ACHN (cell line): ENCODE measurements at regions not wholly inside any gene's neighbourhood (a gene's known extent, or its start where the extent isn't known, plus 50 kb on each side); places are given as distances from the start of the nearest gene placed in this dataset.
A peak's percentile ranks its signal among the peaks of the same experiment; 100 is the strongest.

ENCODE experiments used
- DNase-seq: peaks from one replicate; pipeline ENCODE4 v3.0.0-alpha.2; 2015
- in situ Hi-C: cut with HindIII; loops from 2 replicates; pipeline ENCODE4 v1.10.0; 2017; ENCODE audit warnings: low sequenced_read_pairs, low pct_ligation_motif_present, low pct_unique_long_range_greater_than_20kb

DNA sequence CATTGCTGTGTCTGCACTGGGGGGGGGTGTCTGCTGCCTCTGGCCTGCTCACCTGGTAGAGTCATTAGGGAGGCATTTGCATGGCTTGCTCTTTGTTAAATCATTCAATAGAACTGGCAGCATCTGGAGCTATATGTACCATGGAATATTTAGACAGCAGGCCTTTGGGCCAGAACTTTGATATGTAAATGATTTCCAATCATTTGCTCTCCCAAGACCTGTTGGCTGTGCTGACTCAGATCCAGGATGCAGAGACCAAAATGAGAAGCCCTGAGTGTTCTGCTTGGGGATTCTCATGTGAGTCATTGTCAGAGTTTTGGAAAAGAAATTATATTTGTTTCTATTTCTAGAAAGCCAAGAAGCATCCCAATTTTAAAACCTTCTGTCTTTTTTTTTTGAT lies 257.6 kb upstream of the IGFBP3 start:
- peak; percentile 22 for DNase-seq
- in situ Hi-C loops: no loop called here

DNA sequence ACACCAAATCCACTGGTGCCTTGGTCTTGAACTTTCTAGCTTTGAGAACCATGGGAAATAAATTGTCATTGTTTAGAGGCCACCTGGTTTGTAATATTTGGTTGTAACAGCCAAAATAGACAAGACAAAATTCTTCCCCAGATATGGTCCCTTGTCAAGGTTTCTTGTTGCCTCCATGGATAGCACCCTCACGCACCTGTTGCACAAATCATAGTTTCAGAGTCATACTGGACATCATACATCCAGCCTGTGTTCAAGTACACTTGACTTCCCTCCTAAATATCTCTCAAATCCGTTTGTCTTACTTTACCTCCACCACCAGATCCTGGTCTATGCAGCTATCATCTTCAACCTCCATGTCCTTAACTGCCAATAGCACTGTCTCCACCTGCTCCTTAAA lies 256.7 kb upstream of the IGFBP3 start:
- in situ Hi-C loops: no loop called here
- no peak for DNase-seq

DNA sequence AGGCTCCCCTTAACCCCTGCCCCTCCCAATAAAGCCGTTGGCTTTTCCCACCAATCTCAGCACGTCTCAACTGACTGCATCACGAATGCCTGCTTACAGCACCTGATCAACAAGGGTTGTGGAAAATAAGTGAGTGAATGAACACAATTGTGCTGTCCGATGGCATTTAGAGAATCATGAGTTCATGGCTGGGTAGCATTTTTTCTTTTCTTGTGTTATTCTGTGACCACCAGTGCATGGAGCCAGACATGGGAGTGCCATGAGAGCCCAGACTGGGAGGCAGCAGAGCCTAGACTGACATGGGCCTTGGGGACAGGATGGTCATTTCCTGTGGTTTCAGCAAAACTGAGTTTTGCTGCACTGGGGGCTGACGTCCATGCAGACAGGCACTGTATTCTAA lies 254.1 kb upstream of the IGFBP3 start:
- in situ Hi-C loops: no loop called here
- DNase-seq: no peak

DNA sequence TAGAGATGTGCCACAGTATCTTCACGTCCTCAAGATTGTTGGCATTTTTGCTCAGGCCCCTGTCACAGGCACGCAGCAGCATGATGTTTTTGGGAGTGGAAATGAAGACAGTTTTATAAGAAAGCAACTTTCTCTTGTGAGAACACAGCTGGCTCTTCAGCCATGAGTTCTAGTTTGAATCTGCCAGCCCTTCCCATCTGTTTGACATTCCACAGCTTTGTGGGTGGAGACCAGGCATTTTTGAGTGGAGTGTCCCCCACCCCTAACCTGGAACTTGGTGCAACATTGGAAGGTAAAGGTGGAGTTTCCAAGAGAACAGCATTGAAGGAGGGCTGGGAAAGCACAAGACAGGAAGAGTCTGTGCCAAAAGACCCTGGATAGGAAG lies 253.1 kb upstream of the IGFBP3 start:
- in situ Hi-C loops: no loop called here
- DNase-seq: no peak

DNA sequence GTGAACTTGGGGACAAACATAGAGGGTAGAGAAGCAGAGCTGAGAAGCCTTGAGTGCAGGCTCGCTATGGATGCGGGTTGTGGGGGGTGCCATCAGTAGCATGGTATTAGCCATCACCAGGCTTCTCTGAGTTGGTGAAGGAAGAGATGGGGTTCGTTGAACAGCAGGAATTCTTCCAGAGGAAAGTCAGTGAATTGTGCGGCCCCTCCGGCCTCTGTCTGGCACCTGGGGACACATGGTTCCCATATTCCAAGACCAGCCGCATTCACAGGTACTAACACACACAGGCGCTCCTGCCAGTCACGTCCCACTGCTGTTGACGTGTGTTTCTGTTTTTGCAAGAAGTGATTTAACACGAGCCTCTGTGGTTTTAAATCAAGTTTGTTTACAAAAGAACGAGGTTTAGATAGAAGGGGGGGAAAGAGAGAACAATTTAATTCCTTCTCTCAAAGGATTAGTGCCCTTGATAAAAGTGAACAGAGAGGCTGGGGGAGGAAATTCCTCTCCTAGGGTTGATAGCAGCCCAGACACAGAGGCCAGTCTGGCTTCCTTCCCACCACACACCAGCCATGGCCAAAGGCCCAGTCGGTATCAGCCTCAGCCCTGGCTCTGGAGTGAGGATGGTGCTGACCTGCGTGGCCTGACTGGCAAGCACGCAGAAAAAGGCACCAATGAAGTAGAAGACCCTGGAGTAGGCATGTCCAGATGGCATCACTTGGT lies 252.6 kb upstream of the IGFBP3 start:
- in situ Hi-C loops: no loop called here
- no peak for DNase-seq

DNA sequence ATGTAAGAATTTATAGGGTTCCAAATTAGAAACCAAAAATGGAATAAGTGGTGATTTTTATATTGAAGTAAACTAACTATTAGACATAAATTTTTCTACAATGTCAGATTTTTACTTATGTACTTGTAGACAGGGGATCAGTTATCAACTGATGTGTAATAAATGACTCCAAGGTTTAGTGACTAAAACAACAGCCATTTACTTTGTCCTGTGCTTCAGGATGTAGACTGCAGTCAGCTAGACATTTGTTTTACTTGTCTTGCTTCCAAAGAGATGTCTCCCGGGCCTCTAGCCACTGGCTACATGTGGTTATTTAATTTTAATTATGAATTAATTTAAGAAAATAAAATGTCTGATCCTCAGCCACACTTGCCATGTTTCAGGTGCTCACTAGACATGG lies 249.7 kb upstream of the IGFBP3 start:
- DNase-seq: no peak
- in situ Hi-C loops: no loop called here

DNA sequence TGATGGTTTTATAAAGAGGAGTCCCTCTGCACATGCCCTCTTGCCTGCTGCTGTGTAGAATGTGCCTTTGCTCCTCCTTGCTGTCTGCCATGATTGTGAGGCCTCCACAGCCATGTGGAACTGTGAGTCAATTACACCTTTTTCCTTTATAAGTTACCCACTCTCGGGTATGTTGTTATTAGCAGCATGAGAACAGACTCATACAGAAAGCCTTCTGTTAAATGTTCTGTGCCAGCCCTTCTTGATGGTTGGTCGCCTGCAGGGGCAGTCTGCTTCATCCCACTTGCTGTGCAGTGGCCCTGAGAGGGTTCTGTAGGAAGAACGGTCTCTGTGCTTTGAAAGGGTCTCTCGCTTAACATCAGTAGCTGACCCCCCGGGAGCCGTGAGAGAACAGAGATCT lies 248.9 kb upstream of the IGFBP3 start:
- in situ Hi-C loops: no loop called here
- no peak for DNase-seq

DNA sequence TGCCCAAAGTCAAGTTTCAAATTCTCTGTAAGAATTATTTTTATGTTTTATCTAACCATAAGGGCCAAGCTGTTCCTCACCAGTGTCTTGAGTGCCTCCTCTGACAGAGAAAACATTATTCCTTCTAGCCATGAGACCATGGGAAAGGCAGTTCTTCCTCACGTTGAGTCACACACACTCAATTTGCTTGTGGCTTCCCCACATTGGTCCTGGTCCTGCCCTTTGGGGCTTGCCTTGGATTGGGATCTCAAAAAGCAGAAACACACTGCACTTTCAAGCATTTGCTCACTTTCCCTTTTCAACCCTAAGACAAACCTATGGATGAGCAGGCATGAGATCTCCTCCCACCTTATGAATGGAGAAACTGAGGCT lies 248.3 kb upstream of the IGFBP3 start:
- in situ Hi-C loops: no loop called here
- no peak for DNase-seq

DNA sequence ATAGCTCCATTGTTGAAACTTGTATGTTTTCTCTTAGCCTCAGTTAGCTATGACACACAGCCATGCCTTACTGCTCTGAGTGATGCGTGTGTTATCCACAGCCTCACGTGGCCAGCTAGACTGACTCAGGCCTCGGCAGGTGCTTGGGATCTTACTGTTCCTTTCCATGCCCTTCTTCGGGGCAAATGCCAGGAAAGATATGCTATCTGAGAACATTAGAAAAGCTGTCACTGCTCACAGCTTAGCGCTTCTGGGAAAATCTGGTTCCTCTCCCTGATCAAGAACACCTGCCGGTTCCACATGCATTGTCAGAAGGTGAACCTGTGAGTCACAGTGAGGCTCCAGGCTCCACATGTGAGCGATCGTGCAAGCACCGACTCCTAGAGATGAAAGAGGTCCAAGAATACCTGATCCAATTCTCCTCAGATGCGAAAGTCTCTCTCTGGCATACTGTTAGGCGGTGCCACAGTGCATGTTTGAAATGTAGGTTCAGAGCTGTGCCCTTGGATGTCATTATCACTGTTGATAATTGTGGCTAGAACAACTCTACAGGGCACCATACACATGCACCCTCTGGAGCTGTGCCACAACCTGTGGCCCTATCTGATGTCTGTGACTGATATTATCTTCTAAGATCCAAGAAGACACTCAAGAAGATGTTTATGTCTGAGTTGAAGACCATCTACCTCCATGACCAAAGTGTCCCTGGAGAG lies 247.8 kb upstream of the IGFBP3 start:
- peak; percentile 22 for DNase-seq
- in situ Hi-C loops: no loop called here

DNA sequence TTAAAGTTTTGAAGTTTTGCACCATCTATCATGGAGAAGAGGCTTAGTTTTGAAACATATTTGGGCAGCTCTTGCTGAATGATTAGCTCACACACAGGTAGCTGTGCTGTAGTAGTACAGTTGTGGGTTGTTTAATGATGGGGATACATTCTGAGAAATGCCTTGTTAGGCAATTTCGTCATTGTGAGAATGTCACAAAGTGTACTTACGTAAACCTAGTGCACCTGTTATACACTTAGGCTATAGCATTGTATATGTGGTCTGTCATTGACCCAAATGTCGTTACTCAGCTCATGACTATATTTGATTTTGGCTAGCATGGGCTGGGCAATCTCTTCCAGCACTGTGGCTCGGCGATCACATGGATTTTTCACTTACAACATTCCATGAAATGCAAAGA lies 247.2 kb upstream of the IGFBP3 start:
- DNase-seq: no peak
- in situ Hi-C loops: no loop called here

DNA sequence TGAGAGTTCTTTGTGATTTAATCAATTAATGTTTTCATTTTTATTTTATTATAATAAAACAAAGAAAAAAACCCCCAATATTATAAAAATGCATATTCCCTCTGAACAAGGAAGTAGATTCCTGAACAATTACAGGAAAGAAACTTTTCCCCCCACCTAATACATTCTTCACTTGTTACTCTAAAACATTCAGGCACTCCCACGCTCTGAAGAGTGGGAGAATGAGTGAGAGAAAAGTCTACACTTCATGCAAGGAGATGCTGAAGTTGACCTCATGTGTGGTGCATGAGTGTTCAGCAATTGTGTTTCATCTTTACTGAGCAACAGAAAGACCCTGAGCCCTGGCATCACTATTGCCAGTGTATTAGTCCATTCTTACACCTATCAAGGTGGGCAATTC lies 244.2 kb upstream of the IGFBP3 start:
- in situ Hi-C loops: no loop called here
- DNase-seq: no peak

DNA sequence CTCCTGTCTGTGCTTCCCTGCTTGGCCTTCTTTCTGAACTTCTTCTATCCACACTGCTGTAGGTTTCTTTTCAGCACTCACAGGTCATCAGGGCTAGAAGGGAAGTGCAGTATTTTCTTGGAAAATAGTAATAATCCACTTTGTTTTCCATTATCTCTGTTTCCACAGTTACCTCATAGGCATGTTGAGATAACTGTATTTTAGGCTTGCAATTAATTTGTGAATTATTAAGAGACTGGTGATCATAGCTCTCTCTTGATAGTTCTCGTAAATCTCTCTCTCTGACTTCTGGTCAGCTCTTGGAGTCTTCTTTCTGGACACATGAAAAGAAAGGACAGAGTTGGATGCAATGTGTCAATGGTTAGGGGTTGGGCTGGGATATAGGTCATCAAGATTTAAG lies 243.6 kb upstream of the IGFBP3 start:
- in situ Hi-C loops: no loop called here
- no peak for DNase-seq

DNA sequence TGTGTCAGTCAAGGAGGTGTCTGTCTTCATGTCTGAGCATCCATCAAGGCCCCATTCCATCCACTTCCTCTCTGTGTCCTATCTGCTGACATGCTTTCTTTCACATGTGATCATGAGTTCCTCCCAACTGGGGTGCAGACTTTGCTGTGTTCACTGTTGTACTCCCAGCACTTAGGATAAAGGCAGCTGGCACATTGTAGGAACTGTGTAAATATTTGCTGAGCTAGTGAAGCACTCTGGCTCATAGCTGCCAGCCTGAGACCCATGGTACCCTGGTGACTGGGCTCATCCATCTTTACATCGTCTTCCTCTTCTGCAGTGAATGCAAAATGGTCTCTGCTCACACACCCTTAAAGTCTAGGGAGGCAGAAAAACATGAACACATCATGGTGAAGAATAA lies 242.2 kb upstream of the IGFBP3 start:
- no peak for DNase-seq
- in situ Hi-C loops: no loop called here

DNA sequence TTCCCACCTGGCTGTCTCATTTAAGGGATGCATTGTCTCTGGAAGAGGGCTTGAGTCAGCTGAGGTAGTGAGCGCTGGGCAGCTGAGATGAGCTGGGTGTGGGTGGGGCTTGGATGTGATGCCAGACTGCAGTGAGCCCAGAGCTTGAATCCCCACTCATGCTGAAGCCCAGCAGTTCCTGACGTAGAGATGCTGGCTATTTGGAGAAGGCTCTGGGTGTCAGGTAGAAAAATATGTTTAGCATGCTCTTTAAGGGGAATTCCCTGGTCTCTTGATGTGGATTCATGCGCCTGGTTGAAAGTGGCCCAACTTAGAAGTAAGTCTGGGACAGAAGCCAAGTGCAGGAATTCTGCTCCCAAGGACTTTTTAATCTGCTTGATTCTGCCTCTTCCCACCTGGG lies 241.5 kb upstream of the IGFBP3 start:
- DNase-seq: no peak
- in situ Hi-C loops: no loop called here

DNA sequence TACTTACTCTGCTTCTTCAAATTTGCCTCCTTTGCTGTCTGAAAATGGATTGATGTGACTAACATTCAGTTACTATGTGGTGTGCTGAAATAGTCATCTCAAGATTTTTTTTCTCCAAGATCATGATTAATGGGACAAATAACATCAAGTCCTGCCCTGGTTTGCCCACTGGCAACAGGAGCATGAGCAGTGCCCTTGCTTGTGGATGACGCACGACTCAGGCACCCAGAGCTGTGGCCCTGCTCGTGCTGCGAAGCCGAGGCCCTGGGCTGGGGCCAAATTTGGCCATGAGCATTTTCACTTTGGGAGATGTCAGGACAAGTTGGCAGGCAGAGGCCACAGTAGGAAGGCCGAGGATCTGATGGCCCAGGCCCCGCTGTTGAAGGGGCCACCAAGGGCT lies 239.8 kb upstream of the IGFBP3 start:
- in situ Hi-C loops: no loop called here
- no peak for DNase-seq

DNA sequence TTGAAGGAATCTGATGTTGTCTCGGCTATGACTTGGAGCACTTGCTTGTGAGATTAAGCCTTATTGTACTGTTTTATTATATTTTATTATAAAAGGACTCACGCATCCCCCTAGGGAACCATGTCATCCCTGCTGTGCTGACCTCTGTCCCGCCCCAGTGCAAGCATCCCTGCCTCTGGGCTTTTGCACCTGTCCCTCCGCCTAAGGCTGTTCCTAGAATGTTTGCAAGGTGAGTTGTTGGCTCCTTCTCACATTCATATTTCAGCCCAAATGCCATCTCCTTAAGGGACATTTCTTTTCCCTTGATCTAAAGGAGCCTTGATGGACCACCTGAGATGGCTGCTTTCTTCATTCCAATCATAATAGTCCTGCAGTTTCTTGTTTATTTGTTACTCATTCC lies 236.9 kb upstream of the IGFBP3 start:
- DNase-seq: no peak
- in situ Hi-C loops: no loop called here

DNA sequence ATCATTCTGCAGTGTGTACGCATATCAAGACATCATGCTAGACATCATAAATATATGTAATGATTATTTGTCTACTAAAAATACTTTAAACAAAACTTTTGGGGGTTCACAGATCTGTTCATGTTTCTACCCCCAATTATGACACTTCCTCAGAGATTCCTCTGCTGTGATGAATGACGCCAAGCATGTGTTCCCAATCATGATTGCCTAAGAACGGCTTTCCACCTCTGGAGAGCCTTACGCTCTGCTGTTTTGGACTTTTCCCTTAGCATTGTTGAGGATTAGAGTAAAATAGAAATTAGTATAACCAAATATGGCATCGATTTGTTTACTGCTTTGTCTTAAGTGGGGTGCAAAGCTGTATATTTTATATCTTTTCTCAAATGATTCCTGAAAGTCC lies 236.3 kb upstream of the IGFBP3 start:
- no peak for DNase-seq
- in situ Hi-C loops: no loop called here

DNA sequence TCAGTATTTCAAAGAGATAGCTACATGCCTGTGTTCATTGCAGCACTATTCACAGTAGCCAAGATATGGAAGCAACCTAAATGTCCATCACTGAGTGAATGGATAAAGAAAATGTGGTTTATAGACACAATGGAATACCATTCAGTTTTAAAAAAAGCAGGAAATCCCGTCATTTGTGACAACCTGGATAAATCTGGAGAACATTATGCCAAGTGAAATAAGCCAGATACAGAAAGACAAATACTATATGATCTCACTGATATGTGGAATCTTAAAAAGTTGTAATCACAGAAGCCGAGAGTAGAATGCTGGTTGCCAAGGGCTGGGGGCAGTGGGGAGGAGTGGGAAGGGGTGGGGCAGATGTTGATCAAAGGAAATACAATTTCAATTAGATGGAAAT lies 235.8 kb upstream of the IGFBP3 start:
- in situ Hi-C loops: no loop called here
- no peak for DNase-seq

DNA sequence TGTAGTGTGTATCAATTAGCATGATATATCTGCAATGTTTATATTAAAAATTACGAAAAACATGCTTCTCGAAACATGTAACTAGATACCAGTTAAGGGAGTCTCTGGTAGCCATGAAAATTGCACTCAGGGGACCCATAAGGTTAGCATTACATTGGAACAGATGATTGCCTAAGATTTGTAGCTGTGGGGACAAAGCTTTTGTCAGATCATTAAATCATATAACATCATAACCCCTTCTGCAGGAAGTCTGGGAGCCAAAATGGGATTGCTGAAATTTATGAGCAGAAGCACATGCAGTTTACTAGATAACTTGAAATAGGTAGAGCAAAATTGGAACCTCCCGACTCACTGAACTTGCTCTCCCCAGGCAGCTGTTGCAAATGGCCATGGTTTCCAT lies 235.0 kb upstream of the IGFBP3 start:
- in situ Hi-C loops: no loop called here

DNA sequence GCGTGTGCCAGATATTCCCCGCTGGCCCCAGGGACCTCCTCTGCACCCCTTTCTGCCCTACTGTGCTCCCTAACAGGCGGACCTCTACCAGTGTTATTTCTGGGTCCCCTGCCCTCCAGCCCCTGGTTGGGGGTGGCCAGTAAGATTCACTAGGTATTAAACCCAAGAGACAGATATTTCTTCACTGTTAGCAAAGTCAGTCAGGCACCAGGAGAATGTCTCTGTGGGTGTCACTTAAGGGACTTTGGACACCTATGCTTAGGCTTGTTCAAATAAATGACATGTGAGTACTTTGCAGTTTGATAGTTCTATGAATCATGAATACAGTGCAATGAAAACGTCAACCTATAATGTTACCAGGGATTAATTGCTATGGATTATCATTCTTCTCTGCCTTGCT lies 234.3 kb upstream of the IGFBP3 start:
- in situ Hi-C loops: no loop called here

More for the DNA sequence above, 235.0 kb upstream of the IGFBP3 start:
- DNase-seq: no peak

More for the DNA sequence above, 234.3 kb upstream of the IGFBP3 start:
- no peak for DNase-seq
